ENCODE measurements at regions not wholly inside any gene's neighbourhood (a gene's known extent, or its start where the extent isn't known, plus 50 kb on each side); places are given as distances from the start of the nearest gene placed in this dataset.

DNA sequence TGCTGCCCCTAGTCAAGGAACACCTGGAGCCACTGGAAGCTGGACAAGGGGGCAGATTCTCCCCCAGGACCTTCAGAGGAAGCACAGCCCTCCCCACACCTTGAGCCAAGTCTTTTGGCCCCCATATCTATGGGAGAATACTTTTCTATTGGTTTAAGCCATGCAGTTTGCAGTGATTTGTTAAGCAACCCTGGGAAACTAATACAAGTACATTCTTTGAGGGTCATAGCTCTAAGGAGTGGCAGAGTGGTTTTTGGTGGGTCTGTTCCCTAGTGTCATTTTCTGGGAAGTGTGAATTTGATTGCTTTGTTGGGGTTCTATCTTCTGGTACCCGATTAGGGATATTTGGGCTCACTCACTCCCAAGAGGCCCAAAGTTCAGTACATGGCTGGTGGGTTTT is 50.8 kb upstream of the PTCSC3 start:
- TF ChIP-seq EZH2 (IDR thresholded peaks at IDR 0.05; ENCODE audit: borderline replicate concordance, low read depth, low read length, poor library complexity, severe bottlenecking), result no peak
- TF ChIP-seq, protein P1, sequence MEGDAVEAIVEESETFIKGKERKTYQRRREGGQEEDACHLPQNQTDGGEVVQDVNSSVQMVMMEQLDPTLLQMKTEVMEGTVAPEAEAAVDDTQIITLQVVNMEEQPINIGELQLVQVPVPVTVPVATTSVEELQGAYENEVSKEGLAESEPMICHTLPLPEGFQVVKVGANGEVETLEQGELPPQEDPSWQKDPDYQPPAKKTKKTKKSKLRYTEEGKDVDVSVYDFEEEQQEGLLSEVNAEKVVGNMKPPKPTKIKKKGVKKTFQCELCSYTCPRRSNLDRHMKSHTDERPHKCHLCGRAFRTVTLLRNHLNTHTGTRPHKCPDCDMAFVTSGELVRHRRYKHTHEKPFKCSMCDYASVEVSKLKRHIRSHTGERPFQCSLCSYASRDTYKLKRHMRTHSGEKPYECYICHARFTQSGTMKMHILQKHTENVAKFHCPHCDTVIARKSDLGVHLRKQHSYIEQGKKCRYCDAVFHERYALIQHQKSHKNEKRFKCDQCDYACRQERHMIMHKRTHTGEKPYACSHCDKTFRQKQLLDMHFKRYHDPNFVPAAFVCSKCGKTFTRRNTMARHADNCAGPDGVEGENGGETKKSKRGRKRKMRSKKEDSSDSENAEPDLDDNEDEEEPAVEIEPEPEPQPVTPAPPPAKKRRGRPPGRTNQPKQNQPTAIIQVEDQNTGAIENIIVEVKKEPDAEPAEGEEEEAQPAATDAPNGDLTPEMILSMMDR (conservative IDR thresholded peaks at IDR 0.05; ENCODE audit: low read depth, low read length), result no peak
